PC-3 (cell line): ENCODE measurements at regions not wholly inside any gene's neighbourhood (a gene's known extent, or its start where the extent isn't known, plus 50 kb on each side); places are given as distances from the start of the nearest gene placed in this dataset.

Experiments
- CTCF ChIP-seq: fragments of 300-600 bp; sonication (generic); conservative IDR thresholded peaks from 2 replicates; pipeline ENCODE4 v1.5.1; 2017; ENCODE audit warnings: antibody characterized with exemption, low read depth, mild to moderate bottlenecking, low read length
- EZH2 ChIP-seq: fragments of 300-600 bp; sonication (generic); IDR thresholded peaks from one replicate; pipeline ENCODE4 v1.6.1; 2017; ENCODE audit warnings: antibody characterized with exemption, mild to moderate bottlenecking, low read length; ENCODE audit not compliant: unreplicated experiment

GRCh38 chr11:127490896-127491295, 490.3 kb upstream of the KIRREL3 start:
- no peak for TF ChIP-seq CTCF
- no peak for TF ChIP-seq EZH2
